ENCODE measurements at regions not wholly inside any gene's neighbourhood (a gene's known extent, or its start where the extent isn't known, plus 50 kb on each side); places are given as distances from the start of the nearest gene placed in this dataset.

DNA sequence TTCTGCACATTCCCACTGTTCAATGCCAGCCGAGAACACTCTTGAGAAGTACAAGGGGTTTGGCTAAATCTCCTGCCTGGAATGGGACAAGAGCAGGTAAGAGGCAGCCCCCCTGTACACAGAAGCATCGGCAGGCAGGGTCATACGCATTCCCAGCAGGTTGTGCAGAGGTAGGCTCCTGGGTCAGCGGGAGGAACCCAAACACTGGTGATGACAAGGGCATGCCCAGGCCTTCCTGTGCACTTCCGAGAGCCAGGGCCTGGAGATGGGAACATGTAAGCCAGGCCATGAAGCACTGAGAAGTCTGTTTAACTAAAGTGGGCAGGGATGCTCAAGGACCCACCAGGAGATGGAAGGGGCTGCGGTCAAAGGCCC, 130.3 kb upstream of the CHST15 start:
- Histone ChIP-seq H3K27me3 (ENCODE audit: control insufficient read depth, low read length) (no peaks in the 10 kb centered on the region), H3K79me2 (ENCODE audit: control insufficient read depth, low read length) (no peaks in the 10 kb centered on the region), H3K4me1 (ENCODE audit: control insufficient read depth, low read length) (peaks cover 26% of the 10 kb centered on the region), H4K20me1 (ENCODE audit: control insufficient read depth, insufficient read depth, low read depth, low read length) (0 out of 2 replicates have a peak, but pooled peaks cover 4% of the 10 kb centered on the region), H3K4me3 (ENCODE audit: low read length) (no peak overlapping the region), H3K9me2 (replicated peaks; ENCODE audit: control insufficient read depth, low read length) (no peaks in the 10 kb centered on the region), H3K9me3 (ENCODE audit: control insufficient read depth, insufficient read depth, low read length) (peaks cover 14% of the 10 kb centered on the region; the same call in 1 of the 2 replicates), H3K4me2 (ENCODE audit: low read length) (no peak overlapping the region), H3F3A (ENCODE audit: control insufficient read depth, insufficient read depth) (peaks cover 26% of the 10 kb centered on the region), H3K36me3 (ENCODE audit: control insufficient read depth, low read length) (no peaks in the 10 kb centered on the region), H3K27ac (ENCODE audit: low read depth, low read length) (no peak overlapping the region)
- no peak for TF ChIP-seq EZH2phosphoT487 (IDR thresholded peaks at IDR 0.05; ENCODE audit: borderline replicate concordance, low read length)

DNA sequence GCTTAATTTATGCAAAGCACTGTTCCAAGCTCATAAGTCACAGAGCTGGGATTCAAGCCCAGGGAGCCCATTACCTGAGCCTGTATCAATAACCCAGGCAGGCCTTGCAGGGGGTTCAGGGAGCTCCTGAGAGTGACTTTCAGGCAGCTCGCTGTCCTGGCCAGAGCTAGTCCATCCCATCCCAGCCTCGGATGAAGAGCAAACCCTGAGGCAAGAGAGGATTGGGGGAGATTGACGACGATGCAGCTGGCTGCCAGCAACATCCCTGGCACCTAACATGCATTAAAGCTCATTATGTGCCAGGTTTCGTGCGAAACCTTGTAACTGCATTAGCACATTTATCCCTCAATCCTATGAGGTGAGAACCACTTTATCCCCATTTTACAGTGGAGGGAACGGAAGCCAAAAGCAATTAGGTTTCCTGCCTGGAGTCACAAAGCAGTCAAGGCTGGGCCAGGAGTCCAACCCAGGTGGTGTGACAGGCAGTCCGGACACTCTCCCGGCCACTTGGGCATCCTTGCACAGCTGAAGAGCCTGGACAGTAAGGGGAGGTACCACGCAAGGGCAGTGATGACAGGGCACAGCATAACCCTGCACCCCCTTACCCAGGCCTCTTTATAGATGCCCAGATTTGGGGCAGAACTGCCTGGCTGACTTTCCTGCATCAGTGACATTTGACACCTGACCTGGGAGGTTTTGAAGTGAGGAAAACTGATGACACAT, 129.8 kb upstream of the CHST15 start:
- no peaks in the 10 kb centered on the region for H3K79me2 ChIP-seq (ENCODE audit: control insufficient read depth, low read length)

DNA sequence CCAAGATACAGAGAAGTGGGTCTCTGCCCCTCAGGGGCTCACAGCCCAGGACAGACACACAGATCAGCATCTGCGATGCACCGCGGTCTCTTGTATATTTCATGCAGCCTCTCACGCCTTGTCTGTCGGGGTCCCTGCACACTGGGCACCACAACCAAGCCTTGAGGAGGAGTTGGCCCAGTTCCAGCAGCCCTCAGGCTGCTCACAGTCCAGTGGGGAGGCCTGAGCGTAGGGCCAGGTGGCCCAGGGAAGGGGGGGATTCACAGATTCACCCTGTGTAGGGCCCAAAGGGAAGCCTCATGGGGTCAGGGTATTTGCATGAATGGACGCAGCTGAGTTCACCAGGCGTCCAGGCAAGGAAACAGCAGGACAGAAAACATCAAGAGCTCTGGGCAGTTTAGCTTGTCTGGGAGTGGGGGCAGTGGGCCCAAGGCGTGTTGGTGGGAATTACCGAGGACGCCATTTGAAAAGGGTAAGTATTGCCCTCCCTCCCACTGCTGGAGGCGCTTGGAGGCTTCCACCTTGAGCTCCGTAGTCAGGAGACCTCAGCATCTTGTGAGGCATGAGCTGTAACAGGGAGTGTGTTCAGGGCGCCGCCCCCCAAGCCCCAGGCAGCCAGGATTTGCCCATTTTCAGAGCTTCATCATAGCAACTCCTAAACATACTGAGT, 129.1 kb upstream of the CHST15 start:
- H3K4me3 ChIP-seq (ENCODE audit: low read length) = peak overlapping the region; percentile 61

More for the DNA sequence above, 129.8 kb upstream of the CHST15 start:
- H3K4me3 ChIP-seq (ENCODE audit: low read length) = no peak overlapping the region
- H3K4me1 ChIP-seq (ENCODE audit: control insufficient read depth, low read length) = peaks cover 26% of the 10 kb centered on the region
- H4K20me1 ChIP-seq (ENCODE audit: control insufficient read depth, insufficient read depth, low read depth, low read length) = 0 out of 2 replicates have a peak, but pooled peaks cover 4% of the 10 kb centered on the region
- no peaks in the 10 kb centered on the region for H3K27me3 ChIP-seq (ENCODE audit: control insufficient read depth, low read length)
- H3K9me3 ChIP-seq (ENCODE audit: control insufficient read depth, insufficient read depth, low read length) = peaks cover 9% of the 10 kb centered on the region; the same call in 1 of the 2 replicates
- H3K36me3 ChIP-seq (ENCODE audit: control insufficient read depth, low read length) = no peaks in the 10 kb centered on the region
- TF ChIP-seq, protein P1, sequence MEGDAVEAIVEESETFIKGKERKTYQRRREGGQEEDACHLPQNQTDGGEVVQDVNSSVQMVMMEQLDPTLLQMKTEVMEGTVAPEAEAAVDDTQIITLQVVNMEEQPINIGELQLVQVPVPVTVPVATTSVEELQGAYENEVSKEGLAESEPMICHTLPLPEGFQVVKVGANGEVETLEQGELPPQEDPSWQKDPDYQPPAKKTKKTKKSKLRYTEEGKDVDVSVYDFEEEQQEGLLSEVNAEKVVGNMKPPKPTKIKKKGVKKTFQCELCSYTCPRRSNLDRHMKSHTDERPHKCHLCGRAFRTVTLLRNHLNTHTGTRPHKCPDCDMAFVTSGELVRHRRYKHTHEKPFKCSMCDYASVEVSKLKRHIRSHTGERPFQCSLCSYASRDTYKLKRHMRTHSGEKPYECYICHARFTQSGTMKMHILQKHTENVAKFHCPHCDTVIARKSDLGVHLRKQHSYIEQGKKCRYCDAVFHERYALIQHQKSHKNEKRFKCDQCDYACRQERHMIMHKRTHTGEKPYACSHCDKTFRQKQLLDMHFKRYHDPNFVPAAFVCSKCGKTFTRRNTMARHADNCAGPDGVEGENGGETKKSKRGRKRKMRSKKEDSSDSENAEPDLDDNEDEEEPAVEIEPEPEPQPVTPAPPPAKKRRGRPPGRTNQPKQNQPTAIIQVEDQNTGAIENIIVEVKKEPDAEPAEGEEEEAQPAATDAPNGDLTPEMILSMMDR (IDR thresholded peaks at IDR 0.05; ENCODE audit: low read depth, low read length, poor library complexity, severe bottlenecking) = no peak
- no peak for TF ChIP-seq EZH2phosphoT487 (IDR thresholded peaks at IDR 0.05; ENCODE audit: borderline replicate concordance, low read length)
- H3K27ac ChIP-seq (ENCODE audit: low read depth, low read length) = no peak overlapping the region
- H3F3A ChIP-seq (ENCODE audit: control insufficient read depth, insufficient read depth) = peaks cover 21% of the 10 kb centered on the region; the same call in 1 of the 2 replicates
- no peaks in the 10 kb centered on the region for H3K9me2 ChIP-seq (replicated peaks; ENCODE audit: control insufficient read depth, low read length)
- peak overlapping the region; percentile 80 for H3K4me2 ChIP-seq (ENCODE audit: low read length)

DNA sequence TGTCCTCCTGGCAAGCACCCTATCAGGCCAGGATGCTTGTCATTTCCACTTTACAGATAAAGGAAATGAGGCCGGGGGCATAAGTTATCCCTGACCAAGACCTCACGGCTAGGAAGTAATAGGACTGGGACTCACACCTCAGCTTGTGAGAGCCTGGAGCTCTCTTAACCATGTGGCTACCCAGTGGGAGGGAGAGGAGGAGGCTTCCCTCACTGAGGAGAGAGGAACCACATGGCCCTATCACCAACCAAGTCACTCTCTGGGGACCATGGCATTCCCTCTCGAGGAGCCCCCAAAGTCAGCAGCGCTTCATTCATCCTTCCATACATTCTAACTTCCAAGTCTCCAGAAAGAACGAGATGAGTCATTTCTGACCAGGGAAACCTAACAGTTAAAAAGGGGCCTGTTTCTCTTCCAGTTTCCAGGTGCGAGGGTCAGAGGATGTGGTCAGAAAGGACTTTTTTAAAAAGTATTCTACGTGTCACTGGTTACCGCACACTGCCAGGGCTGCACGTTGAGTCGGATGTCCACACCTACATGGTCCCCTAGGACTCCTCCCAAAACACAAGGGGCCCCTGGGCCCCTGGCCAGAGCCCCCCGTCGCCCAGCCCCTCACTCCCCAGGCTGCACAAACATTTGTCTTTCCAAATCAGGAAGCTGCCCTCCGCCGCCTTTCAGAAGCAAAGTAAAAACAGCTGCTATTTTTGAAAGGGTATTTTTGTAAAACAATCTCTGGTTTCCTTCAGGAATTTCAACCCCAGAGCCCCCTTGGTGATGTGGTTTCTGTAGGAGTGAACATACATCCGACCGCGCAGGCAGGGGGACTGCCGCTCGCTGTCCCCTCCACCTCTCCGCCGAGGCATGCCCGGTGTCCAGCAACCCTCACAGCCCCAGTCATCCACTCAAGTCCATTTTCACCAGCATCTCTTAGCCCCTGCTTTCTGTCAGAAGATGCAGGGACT, 128.2 kb upstream of the CHST15 start:
- Histone ChIP-seq H3K36me3 (ENCODE audit: control insufficient read depth, low read length) (no peaks in the 10 kb centered on the region), H3F3A (ENCODE audit: control insufficient read depth, insufficient read depth) (peaks cover 10% of the 10 kb centered on the region; the same call in 1 of the 2 replicates), H3K4me1 (ENCODE audit: control insufficient read depth, low read length) (peaks cover 26% of the 10 kb centered on the region), H3K4me3 (ENCODE audit: low read length) (peak overlapping the region; percentile 61), H3K4me2 (ENCODE audit: low read length) (peak overlapping the region; percentile 80), H4K20me1 (ENCODE audit: control insufficient read depth, insufficient read depth, low read depth, low read length) (0 out of 2 replicates have a peak, but pooled peaks cover 4% of the 10 kb centered on the region), H3K27ac (ENCODE audit: low read depth, low read length) (peak overlapping the region; percentile 21), H3K27me3 (ENCODE audit: control insufficient read depth, low read length) (peaks cover 4% of the 10 kb centered on the region; the same call in 1 of the 2 replicates), H3K9me2 (replicated peaks; ENCODE audit: control insufficient read depth, low read length) (no peaks in the 10 kb centered on the region), H3K79me2 (ENCODE audit: control insufficient read depth, low read length) (no peaks in the 10 kb centered on the region), H3K9me3 (ENCODE audit: control insufficient read depth, insufficient read depth, low read length) (no peaks in the 10 kb centered on the region)
- TF ChIP-seq, protein P1 (IDR thresholded peaks at IDR 0.05; ENCODE audit: low read depth, low read length, poor library complexity, severe bottlenecking) = no peak
- no peak for TF ChIP-seq EZH2phosphoT487 (IDR thresholded peaks at IDR 0.05; ENCODE audit: borderline replicate concordance, low read length)

More for the DNA sequence above, 129.1 kb upstream of the CHST15 start:
- H3K36me3 ChIP-seq (ENCODE audit: control insufficient read depth, low read length) = no peaks in the 10 kb centered on the region
- peaks cover 26% of the 10 kb centered on the region for H3K4me1 ChIP-seq (ENCODE audit: control insufficient read depth, low read length)
- peaks cover 4% of the 10 kb centered on the region; the same call in 1 of the 2 replicates for H3K9me3 ChIP-seq (ENCODE audit: control insufficient read depth, insufficient read depth, low read length)
- H3K9me2 ChIP-seq (replicated peaks; ENCODE audit: control insufficient read depth, low read length) = no peaks in the 10 kb centered on the region
- H3K79me2 ChIP-seq (ENCODE audit: control insufficient read depth, low read length) = no peaks in the 10 kb centered on the region
- H3F3A ChIP-seq (ENCODE audit: control insufficient read depth, insufficient read depth) = peaks cover 18% of the 10 kb centered on the region; the same call in 1 of the 2 replicates
- TF ChIP-seq EZH2phosphoT487 (IDR thresholded peaks at IDR 0.05; ENCODE audit: borderline replicate concordance, low read length) = no peak
- H3K4me2 ChIP-seq (ENCODE audit: low read length) = peak overlapping the region; percentile 80
- H4K20me1 ChIP-seq (ENCODE audit: control insufficient read depth, insufficient read depth, low read depth, low read length) = 0 out of 2 replicates have a peak, but pooled peaks cover 4% of the 10 kb centered on the region
- peaks cover 4% of the 10 kb centered on the region; the same call in 1 of the 2 replicates for H3K27me3 ChIP-seq (ENCODE audit: control insufficient read depth, low read length)
- H3K27ac ChIP-seq (ENCODE audit: low read depth, low read length) = peak overlapping the region; percentile 21
